ENCODE measurements at regions not wholly inside any gene's neighbourhood (a gene's known extent, or its start where the extent isn't known, plus 50 kb on each side); places are given as distances from the start of the nearest gene placed in this dataset.

DNA sequence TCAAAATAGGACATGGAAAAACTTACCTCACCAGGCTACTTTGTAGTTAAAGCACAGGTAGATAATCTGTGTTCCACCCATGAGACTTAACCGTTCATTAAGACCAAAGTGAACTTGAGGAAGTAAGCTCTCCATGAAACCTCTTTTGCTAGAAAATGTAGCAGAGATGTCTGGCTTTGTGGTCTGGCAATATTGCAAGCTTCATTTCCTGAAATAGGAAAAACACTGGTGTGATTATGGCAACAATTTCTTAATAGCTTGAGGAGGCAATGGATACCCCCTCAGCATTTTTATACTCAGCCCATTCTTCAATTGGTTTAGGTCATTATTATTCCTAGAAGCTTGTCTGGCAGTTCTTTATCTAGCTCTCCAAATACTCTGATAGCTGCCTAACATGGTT is 957.3 kb downstream of the IGSF11 start:
- no peak overlapping the region for H3K27ac Mint-ChIP-seq (ENCODE audit: unreplicated experiment)
- H3K4me1 ChIP-seq (ENCODE audit: insufficient read depth, low read length) = no peaks in the 10 kb centered on the region
- H3K4me3 Mint-ChIP-seq (ENCODE audit: unreplicated experiment) = no peak overlapping the region
- no peaks in the 10 kb centered on the region for H3K27me3 ChIP-seq (ENCODE audit: insufficient read depth, low read length)
- peaks cover 4% of the 10 kb centered on the region for H3K9me3 ChIP-seq (ENCODE audit: insufficient read depth, low read depth, low read length)
- no peak overlapping the region for H2AFZ ChIP-seq (ENCODE audit: low read depth, low read length)
- TF ChIP-seq, protein P1, sequence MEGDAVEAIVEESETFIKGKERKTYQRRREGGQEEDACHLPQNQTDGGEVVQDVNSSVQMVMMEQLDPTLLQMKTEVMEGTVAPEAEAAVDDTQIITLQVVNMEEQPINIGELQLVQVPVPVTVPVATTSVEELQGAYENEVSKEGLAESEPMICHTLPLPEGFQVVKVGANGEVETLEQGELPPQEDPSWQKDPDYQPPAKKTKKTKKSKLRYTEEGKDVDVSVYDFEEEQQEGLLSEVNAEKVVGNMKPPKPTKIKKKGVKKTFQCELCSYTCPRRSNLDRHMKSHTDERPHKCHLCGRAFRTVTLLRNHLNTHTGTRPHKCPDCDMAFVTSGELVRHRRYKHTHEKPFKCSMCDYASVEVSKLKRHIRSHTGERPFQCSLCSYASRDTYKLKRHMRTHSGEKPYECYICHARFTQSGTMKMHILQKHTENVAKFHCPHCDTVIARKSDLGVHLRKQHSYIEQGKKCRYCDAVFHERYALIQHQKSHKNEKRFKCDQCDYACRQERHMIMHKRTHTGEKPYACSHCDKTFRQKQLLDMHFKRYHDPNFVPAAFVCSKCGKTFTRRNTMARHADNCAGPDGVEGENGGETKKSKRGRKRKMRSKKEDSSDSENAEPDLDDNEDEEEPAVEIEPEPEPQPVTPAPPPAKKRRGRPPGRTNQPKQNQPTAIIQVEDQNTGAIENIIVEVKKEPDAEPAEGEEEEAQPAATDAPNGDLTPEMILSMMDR (IDR thresholded peaks at IDR 0.05; ENCODE audit: insufficient read depth, low read depth, low read length) = no peak
- no peak for TF ChIP-seq EZH2 (IDR thresholded peaks at IDR 0.05; ENCODE audit: insufficient read depth, low read length)
- FAIRE-seq (no peak), DNase-seq (ENCODE audit: low read depth) (no peak)
- H4K20me1 ChIP-seq (ENCODE audit: insufficient read depth, low read length) = no peaks in the 10 kb centered on the region
- H3K9me3 Mint-ChIP-seq (ENCODE audit: unreplicated experiment) = peaks cover 9% of the 10 kb centered on the region
- no peaks in the 10 kb centered on the region for H3K27me3 Mint-ChIP-seq (ENCODE audit: low read depth, unreplicated experiment)
- H3K9ac ChIP-seq (ENCODE audit: low read length) = no peak overlapping the region
- no peak overlapping the region for H3K4me2 ChIP-seq (ENCODE audit: low read length)
- H3K79me2 ChIP-seq (ENCODE audit: insufficient read depth, low read length) = no peaks in the 10 kb centered on the region
- H3K4me1 Mint-ChIP-seq (ENCODE audit: low read depth, unreplicated experiment) = peaks cover 5% of the 10 kb centered on the region
- no peak overlapping the region for H3K4me3 ChIP-seq (ENCODE audit: insufficient read depth, low read depth, low read length)
- no peak overlapping the region for H3K27ac ChIP-seq (ENCODE audit: low read depth, low read length)
- H3K36me3 ChIP-seq (ENCODE audit: insufficient read depth, low read length) = no peaks in the 10 kb centered on the region
- no peaks in the 10 kb centered on the region for H3K36me3 Mint-ChIP-seq (ENCODE audit: low read depth, unreplicated experiment)

DNA sequence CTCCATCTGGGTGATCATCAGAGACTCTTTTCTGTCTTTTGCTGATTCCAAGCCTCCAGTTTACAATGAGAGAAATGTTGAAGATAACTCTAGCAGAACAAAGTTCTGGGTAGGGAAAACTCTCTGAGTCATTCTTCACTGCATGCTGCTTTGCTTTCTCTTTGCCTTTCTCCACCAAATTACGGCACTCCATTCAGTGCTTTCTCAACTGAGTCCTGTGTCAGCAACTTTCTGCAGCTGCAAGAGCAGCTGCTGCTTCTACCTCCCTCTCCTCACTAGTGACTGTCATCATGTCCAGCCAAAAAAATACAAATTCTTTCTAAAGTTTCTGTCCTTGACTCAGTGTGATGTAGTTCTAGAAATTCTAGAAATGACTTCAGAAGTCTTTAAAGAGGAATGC is 953.8 kb downstream of the IGSF11 start:
- no peaks in the 10 kb centered on the region for H3K36me3 ChIP-seq (ENCODE audit: insufficient read depth, low read length)
- Mint-ChIP-seq H3K4me3 (ENCODE audit: unreplicated experiment) (no peak overlapping the region), H3K27me3 (ENCODE audit: low read depth, unreplicated experiment) (no peaks in the 10 kb centered on the region), H3K4me1 (ENCODE audit: low read depth, unreplicated experiment) (peaks cover 5% of the 10 kb centered on the region), H3K36me3 (ENCODE audit: low read depth, unreplicated experiment) (no peaks in the 10 kb centered on the region), H3K9me3 (ENCODE audit: unreplicated experiment) (peaks cover 3% of the 10 kb centered on the region), H3K27ac (ENCODE audit: unreplicated experiment) (no peak overlapping the region)
- no peaks in the 10 kb centered on the region for H4K20me1 ChIP-seq (ENCODE audit: insufficient read depth, low read length)
- H3K9ac ChIP-seq (ENCODE audit: low read length) = no peak overlapping the region
- no peak overlapping the region for H3K27ac ChIP-seq (ENCODE audit: low read depth, low read length)
- H3K79me2 ChIP-seq (ENCODE audit: insufficient read depth, low read length) = no peaks in the 10 kb centered on the region
- no peak overlapping the region for H3K4me2 ChIP-seq (ENCODE audit: low read length)
- TF ChIP-seq, protein P1 (IDR thresholded peaks at IDR 0.05; ENCODE audit: insufficient read depth, low read depth, low read length) = no peak
- TF ChIP-seq EZH2 (IDR thresholded peaks at IDR 0.05; ENCODE audit: insufficient read depth, low read length) = no peak
- H2AFZ ChIP-seq (ENCODE audit: low read depth, low read length) = no peak overlapping the region
- no peak for FAIRE-seq
- no peak overlapping the region for H3K4me3 ChIP-seq (ENCODE audit: insufficient read depth, low read depth, low read length)
- no peak for DNase-seq (ENCODE audit: low read depth)
- no peaks in the 10 kb centered on the region for H3K27me3 ChIP-seq (ENCODE audit: insufficient read depth, low read length)
- no peaks in the 10 kb centered on the region for H3K4me1 ChIP-seq (ENCODE audit: insufficient read depth, low read length)
- peaks cover 4% of the 10 kb centered on the region for H3K9me3 ChIP-seq (ENCODE audit: insufficient read depth, low read depth, low read length)

DNA sequence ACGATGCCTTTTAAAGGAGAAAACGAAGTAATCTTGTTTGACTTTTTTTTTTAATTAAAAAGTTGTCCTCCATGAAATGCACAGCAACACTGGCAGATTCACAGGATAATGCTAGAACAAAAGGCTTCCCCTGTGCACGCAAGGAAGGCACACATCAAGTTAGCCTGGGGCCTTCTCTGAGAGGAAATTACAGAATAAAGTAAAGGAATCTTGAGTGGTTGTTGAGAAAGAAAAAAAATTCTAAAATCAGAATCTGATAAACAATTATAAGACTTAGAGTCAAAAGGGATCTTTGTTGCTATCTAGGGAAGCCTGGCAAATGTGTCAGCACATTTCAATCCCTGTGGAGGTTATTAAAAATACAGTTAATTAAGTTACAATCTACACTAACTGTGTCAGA is 946.0 kb downstream of the IGSF11 start:
- H3K27ac Mint-ChIP-seq (ENCODE audit: unreplicated experiment) = no peak overlapping the region
- no peaks in the 10 kb centered on the region for H3K36me3 Mint-ChIP-seq (ENCODE audit: low read depth, unreplicated experiment)
- no peak for TF ChIP-seq EZH2 (IDR thresholded peaks at IDR 0.05; ENCODE audit: insufficient read depth, low read length)
- TF ChIP-seq, protein P1 (IDR thresholded peaks at IDR 0.05; ENCODE audit: insufficient read depth, low read depth, low read length) = no peak

More for the DNA sequence above, 946.0 kb downstream of the IGSF11 start:
- peaks cover 9% of the 10 kb centered on the region for H3K9me3 Mint-ChIP-seq (ENCODE audit: unreplicated experiment)
- Histone ChIP-seq H3K4me2 (ENCODE audit: low read length) (no peak overlapping the region), H3K9me3 (ENCODE audit: insufficient read depth, low read depth, low read length) (peaks cover 4% of the 10 kb centered on the region), H3K36me3 (ENCODE audit: insufficient read depth, low read length) (no peaks in the 10 kb centered on the region), H3K4me3 (ENCODE audit: insufficient read depth, low read depth, low read length) (no peak overlapping the region), H3K79me2 (ENCODE audit: insufficient read depth, low read length) (no peaks in the 10 kb centered on the region), H3K27ac (ENCODE audit: low read depth, low read length) (no peak overlapping the region), H3K4me1 (ENCODE audit: insufficient read depth, low read length) (no peaks in the 10 kb centered on the region), H2AFZ (ENCODE audit: low read depth, low read length) (no peak overlapping the region), H3K9ac (ENCODE audit: low read length) (no peak overlapping the region), H3K27me3 (ENCODE audit: insufficient read depth, low read length) (no peaks in the 10 kb centered on the region), H4K20me1 (ENCODE audit: insufficient read depth, low read length) (no peaks in the 10 kb centered on the region)
- no peak for FAIRE-seq
- H3K4me1 Mint-ChIP-seq (ENCODE audit: low read depth, unreplicated experiment) = peaks cover 3% of the 10 kb centered on the region
- no peaks in the 10 kb centered on the region for H3K27me3 Mint-ChIP-seq (ENCODE audit: low read depth, unreplicated experiment)
- no peak overlapping the region for H3K4me3 Mint-ChIP-seq (ENCODE audit: unreplicated experiment)
- no peak for DNase-seq (ENCODE audit: low read depth)

Measured in astrocyte (in vitro differentiated cells and primary cell).